Parathyroid adenoma (tissue), 2 donors: ENCODE measurements at regions not wholly inside any gene's neighbourhood (a gene's known extent, or its start where the extent isn't known, plus 50 kb on each side); places are given as distances from the start of the nearest gene placed in this dataset.

ENCODE experiments used
- H2AFZ ChIP-seq: fragments of 300-600 bp; sonication (generic); one replicate; pipeline ENCODE4 v1.7.0; 2017; ENCODE audit warnings: antibody characterized with exemption, mild to moderate bottlenecking
- H3K27ac ChIP-seq: fragments of 300-600 bp; sonication (generic); one replicate; pipeline ENCODE4 v1.7.0; 2017
- H3K27me3 ChIP-seq: fragments of 300-600 bp; sonication (generic); one replicate; pipeline ENCODE4 v1.7.0; 2017; ENCODE audit warnings: low read length; ENCODE audit not compliant: control insufficient read depth, insufficient read depth
- H3K36me3 ChIP-seq: fragments of 300-600 bp; sonication (generic); one replicate; pipeline ENCODE4 v1.7.0; 2017; ENCODE audit warnings: low read length; ENCODE audit not compliant: control insufficient read depth, insufficient read depth
- H3K4me1 ChIP-seq: fragments of 300-600 bp; sonication (generic); one replicate; pipeline ENCODE4 v1.7.0; 2017; ENCODE audit warnings: control low read depth
- H3K4me2 ChIP-seq: fragments of 300-600 bp; sonication (generic); one replicate; pipeline ENCODE4 v1.7.0; 2017; ENCODE audit warnings: low read length
- H3K4me3 ChIP-seq: fragments of 300-600 bp; sonication (generic); one replicate; pipeline ENCODE4 v1.7.0; 2017; ENCODE audit warnings: low read depth, low read length
- H3K79me2 ChIP-seq: fragments of 300-600 bp; sonication (generic); one replicate; pipeline ENCODE4 v1.7.0; 2017; ENCODE audit warnings: control low read depth
- H3K9ac ChIP-seq: fragments of 300-600 bp; sonication (generic); one replicate; pipeline ENCODE4 v1.7.0; 2017; ENCODE audit warnings: mild to moderate bottlenecking
- H3K9me3 ChIP-seq: fragments of 300-600 bp; sonication (generic); one replicate; pipeline ENCODE4 v1.7.0; 2017; ENCODE audit warnings: low read length; ENCODE audit not compliant: control insufficient read depth
- TF ChIP-seq, protein P1 (sequence below): fragments of 300-600 bp; sonication (generic); IDR thresholded peaks from one replicate; pipeline ENCODE4 v1.7.0; 2017; ENCODE audit warnings: antibody characterized with exemption, mild to moderate bottlenecking
- donor health status: primary hyperparathyroidism.

- Histone ChIP-seq H2AFZ (no peak overlapping the region), H3K27me3 (no peaks in the 10 kb centered on the region), H3K79me2 (no peaks in the 10 kb centered on the region), H3K27ac (no peak overlapping the region), H3K9me3 (no peaks in the 10 kb centered on the region), H3K4me3 (no peak overlapping the region), H3K4me1 (no peaks in the 10 kb centered on the region), H3K9ac (no peak overlapping the region), H3K36me3 (no peaks in the 10 kb centered on the region), H3K4me2 (no peak overlapping the region)
- TF ChIP-seq, protein P1, sequence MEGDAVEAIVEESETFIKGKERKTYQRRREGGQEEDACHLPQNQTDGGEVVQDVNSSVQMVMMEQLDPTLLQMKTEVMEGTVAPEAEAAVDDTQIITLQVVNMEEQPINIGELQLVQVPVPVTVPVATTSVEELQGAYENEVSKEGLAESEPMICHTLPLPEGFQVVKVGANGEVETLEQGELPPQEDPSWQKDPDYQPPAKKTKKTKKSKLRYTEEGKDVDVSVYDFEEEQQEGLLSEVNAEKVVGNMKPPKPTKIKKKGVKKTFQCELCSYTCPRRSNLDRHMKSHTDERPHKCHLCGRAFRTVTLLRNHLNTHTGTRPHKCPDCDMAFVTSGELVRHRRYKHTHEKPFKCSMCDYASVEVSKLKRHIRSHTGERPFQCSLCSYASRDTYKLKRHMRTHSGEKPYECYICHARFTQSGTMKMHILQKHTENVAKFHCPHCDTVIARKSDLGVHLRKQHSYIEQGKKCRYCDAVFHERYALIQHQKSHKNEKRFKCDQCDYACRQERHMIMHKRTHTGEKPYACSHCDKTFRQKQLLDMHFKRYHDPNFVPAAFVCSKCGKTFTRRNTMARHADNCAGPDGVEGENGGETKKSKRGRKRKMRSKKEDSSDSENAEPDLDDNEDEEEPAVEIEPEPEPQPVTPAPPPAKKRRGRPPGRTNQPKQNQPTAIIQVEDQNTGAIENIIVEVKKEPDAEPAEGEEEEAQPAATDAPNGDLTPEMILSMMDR: no peak
Observed at GRCh38 chr7:79658304-79658703, 204.8 kb upstream of the MAGI2 start.

- Histone ChIP-seq H3K36me3 (no peaks in the 10 kb centered on the region), H3K4me2 (no peak overlapping the region), H2AFZ (no peak overlapping the region), H3K9me3 (no peaks in the 10 kb centered on the region), H3K9ac (no peak overlapping the region), H3K27me3 (no peaks in the 10 kb centered on the region), H3K4me1 (no peaks in the 10 kb centered on the region), H3K4me3 (no peak overlapping the region), H3K79me2 (no peaks in the 10 kb centered on the region), H3K27ac (no peak overlapping the region)
- TF ChIP-seq, protein P1: no peak
Observed at GRCh38 chr7:79653136-79653631, 199.7 kb upstream of the MAGI2 start.

GRCh38 chr7:79652619-79653018 is 199.2 kb upstream of the MAGI2 start:
- H3K9ac ChIP-seq: no peak overlapping the region
- H3K27me3 ChIP-seq: no peaks in the 10 kb centered on the region
- H3K36me3 ChIP-seq: no peaks in the 10 kb centered on the region
- no peak overlapping the region for H3K4me3 ChIP-seq
- no peak overlapping the region for H3K4me2 ChIP-seq
- no peaks in the 10 kb centered on the region for H3K9me3 ChIP-seq
- H3K4me1 ChIP-seq: no peaks in the 10 kb centered on the region
- no peak overlapping the region for H2AFZ ChIP-seq
- TF ChIP-seq, protein P1: no peak
- no peak overlapping the region for H3K27ac ChIP-seq
- H3K79me2 ChIP-seq: no peaks in the 10 kb centered on the region

- TF ChIP-seq, protein P1: no peak
- H3K4me1 ChIP-seq: no peaks in the 10 kb centered on the region
- no peaks in the 10 kb centered on the region for H3K9me3 ChIP-seq
- H3K79me2 ChIP-seq: no peaks in the 10 kb centered on the region
- H3K4me2 ChIP-seq: no peak overlapping the region
- H3K9ac ChIP-seq: no peak overlapping the region
- H3K27ac ChIP-seq: no peak overlapping the region
- no peak overlapping the region for H2AFZ ChIP-seq
- H3K27me3 ChIP-seq: no peaks in the 10 kb centered on the region
- no peaks in the 10 kb centered on the region for H3K36me3 ChIP-seq
- H3K4me3 ChIP-seq: no peak overlapping the region
Observed at GRCh38 chr7:79647711-79648110, 194.2 kb upstream of the MAGI2 start.

DNA sequence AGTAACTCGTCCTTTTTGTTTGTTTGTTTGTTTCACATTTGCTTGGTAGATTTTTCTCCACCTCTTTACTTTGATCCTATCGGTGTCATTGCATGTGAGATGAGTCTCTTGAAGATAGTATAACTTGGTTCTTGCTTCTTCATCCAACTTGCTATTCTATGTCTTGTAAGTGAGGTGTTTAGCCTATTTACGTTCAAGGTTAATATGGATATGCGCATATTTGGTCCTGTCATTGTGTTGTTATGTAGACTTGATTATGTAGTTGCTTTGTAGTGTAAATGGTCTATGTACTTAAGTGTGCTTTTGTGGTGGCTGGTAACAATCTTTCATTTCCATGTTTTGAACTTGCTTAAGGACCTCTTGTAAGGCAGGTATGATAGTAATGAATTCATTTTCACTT is 192.8 kb upstream of the MAGI2 start:
- Histone ChIP-seq H3K4me3 (no peak overlapping the region), H3K27ac (no peak overlapping the region), H3K4me1 (no peaks in the 10 kb centered on the region), H3K36me3 (no peaks in the 10 kb centered on the region), H3K9ac (no peak overlapping the region), H3K4me2 (no peak overlapping the region), H3K79me2 (no peaks in the 10 kb centered on the region), H3K9me3 (no peaks in the 10 kb centered on the region), H2AFZ (no peak overlapping the region), H3K27me3 (no peaks in the 10 kb centered on the region)
- TF ChIP-seq, protein P1: no peak
